Astrocyte (in vitro differentiated cells and primary cell): ENCODE measurements at regions not wholly inside any gene's neighbourhood (a gene's known extent, or its start where the extent isn't known, plus 50 kb on each side); places are given as distances from the start of the nearest gene placed in this dataset.

ENCODE experiments used
- EZH2 ChIP-seq: IDR thresholded peaks from 2 replicates; pipeline ENCODE4 v1.6.1; 2012; ENCODE audit warnings: mild to moderate bottlenecking, low read length, inconsistent platforms; ENCODE audit not compliant: insufficient read depth
- TF ChIP-seq, protein P1 (sequence below): IDR thresholded peaks from 2 replicates; pipeline ENCODE4 v1.5.1; 2011; ENCODE audit warnings: low read depth, mild to moderate bottlenecking, inconsistent platforms, low read length, moderate library complexity; ENCODE audit not compliant: insufficient read depth

DNA sequence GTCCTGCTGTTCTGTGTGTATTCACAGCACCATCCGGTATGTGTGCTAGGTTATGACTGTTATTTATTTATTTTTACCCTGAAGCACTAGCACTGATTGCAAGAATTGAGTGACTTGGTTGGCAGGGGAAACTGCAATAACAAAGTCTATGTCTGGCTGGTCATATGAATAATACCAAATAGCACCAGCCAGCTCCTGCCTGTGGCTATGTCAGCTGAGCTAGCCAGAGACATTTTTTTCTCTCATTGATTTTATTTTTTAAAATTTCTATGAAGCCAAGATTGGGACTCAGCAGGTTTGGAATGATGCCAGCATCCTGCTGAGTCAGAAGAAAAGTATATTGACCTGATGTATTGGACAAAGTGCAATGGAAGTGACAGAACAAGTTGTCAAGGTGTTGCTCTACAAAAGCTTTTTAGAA lies 188.5 kb upstream of the CDH2 start:
- TF ChIP-seq, protein P1, sequence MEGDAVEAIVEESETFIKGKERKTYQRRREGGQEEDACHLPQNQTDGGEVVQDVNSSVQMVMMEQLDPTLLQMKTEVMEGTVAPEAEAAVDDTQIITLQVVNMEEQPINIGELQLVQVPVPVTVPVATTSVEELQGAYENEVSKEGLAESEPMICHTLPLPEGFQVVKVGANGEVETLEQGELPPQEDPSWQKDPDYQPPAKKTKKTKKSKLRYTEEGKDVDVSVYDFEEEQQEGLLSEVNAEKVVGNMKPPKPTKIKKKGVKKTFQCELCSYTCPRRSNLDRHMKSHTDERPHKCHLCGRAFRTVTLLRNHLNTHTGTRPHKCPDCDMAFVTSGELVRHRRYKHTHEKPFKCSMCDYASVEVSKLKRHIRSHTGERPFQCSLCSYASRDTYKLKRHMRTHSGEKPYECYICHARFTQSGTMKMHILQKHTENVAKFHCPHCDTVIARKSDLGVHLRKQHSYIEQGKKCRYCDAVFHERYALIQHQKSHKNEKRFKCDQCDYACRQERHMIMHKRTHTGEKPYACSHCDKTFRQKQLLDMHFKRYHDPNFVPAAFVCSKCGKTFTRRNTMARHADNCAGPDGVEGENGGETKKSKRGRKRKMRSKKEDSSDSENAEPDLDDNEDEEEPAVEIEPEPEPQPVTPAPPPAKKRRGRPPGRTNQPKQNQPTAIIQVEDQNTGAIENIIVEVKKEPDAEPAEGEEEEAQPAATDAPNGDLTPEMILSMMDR = no peak
- no peak for TF ChIP-seq EZH2
